ENCODE measurements at regions not wholly inside any gene's neighbourhood (a gene's known extent, or its start where the extent isn't known, plus 50 kb on each side); places are given as distances from the start of the nearest gene placed in this dataset.

DNA sequence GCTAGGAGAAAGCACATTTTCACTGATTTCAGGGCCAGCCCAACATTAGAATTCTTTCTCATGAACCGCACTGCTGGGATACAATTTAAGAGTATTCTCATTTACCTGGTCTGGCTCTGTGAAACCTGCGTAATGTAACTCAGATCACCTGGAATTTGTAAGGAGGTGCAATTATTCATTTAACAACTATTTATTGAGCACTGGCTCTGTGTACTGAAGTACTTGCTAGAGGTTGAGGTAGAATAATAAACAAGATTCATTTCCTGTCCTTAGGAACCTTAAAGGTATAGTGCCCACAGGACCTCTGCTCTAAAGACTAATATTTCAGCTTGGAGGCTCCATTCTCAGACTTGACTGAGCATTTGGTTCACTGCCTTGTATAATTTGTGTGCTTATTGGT is 242.2 kb upstream of the ZPLD1 start (continued):
- TF ChIP-seq, protein P1, sequence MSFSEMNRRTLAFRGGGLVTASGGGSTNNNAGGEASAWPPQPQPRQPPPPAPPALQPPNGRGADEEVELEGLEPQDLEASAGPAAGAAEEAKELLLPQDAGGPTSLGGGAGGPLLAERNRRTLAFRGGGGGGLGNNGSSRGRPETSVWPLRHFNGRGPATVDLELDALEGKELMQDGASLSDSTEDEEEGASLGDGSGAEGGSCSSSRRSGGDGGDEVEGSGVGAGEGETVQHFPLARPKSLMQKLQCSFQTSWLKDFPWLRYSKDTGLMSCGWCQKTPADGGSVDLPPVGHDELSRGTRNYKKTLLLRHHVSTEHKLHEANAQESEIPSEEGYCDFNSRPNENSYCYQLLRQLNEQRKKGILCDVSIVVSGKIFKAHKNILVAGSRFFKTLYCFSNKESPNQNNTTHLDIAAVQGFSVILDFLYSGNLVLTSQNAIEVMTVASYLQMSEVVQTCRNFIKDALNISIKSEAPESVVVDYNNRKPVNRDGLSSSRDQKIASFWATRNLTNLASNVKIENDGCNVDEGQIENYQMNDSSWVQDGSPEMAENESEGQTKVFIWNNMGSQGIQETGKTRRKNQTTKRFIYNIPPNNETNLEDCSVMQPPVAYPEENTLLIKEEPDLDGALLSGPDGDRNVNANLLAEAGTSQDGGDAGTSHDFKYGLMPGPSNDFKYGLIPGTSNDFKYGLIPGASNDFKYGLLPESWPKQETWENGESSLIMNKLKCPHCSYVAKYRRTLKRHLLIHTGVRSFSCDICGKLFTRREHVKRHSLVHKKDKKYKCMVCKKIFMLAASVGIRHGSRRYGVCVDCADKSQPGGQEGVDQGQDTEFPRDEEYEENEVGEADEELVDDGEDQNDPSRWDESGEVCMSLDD (tag by site-specific recombination; IDR thresholded peaks at IDR 0.05) = no peak
- TF ChIP-seq, protein P2, sequence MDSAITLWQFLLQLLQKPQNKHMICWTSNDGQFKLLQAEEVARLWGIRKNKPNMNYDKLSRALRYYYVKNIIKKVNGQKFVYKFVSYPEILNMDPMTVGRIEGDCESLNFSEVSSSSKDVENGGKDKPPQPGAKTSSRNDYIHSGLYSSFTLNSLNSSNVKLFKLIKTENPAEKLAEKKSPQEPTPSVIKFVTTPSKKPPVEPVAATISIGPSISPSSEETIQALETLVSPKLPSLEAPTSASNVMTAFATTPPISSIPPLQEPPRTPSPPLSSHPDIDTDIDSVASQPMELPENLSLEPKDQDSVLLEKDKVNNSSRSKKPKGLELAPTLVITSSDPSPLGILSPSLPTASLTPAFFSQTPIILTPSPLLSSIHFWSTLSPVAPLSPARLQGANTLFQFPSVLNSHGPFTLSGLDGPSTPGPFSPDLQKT (IDR thresholded peaks at IDR 0.05; ENCODE audit: borderline replicate concordance, low read depth, low read length) = no peak
- TF ChIP-seq ZNF660 (tag by site-specific recombination; IDR thresholded peaks at IDR 0.05) (no peak), ZBTB20 (tag by site-specific recombination; IDR thresholded peaks at IDR 0.05) (no peak)

DNA sequence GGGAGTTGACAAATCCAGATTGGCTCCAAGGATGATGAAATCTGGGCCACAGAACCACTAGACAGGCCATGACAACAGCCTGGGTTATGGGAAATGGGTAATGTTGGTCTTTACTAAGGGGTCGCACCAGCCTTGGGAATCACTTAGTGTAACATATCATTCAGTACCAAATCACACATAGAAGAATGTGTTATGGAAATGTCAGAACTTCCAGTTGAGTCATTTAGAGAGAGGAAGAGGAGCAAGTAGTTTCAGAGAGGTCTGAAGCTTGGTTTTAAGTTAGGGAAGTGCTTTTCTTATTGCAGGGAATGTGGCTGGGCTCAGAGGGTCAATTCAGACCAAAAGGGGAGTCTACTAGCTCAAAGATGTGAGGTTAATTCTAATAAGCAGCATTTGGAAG is 241.6 kb upstream of the ZPLD1 start:
- Histone ChIP-seq H3K27ac (ENCODE audit: extremely low read depth, low read depth, low read length) (no peak overlapping the region), H3K4me1 (ENCODE audit: control insufficient read depth, insufficient read depth, low read length) (peaks cover 15% of the 10 kb centered on the region), H3K36me3 (ENCODE audit: control insufficient read depth in 2 of 2, insufficient read depth in 1 of 2, low read length in 2 of 2) (no peaks in the 10 kb centered on the region), H3K4me3 (ENCODE audit: low read depth, low read length) (no peak overlapping the region), H3K9me3 (ENCODE audit: control insufficient read depth, insufficient read depth, low read depth, low read length) (no peaks in the 10 kb centered on the region)
- TF ChIP-seq, protein P3, sequence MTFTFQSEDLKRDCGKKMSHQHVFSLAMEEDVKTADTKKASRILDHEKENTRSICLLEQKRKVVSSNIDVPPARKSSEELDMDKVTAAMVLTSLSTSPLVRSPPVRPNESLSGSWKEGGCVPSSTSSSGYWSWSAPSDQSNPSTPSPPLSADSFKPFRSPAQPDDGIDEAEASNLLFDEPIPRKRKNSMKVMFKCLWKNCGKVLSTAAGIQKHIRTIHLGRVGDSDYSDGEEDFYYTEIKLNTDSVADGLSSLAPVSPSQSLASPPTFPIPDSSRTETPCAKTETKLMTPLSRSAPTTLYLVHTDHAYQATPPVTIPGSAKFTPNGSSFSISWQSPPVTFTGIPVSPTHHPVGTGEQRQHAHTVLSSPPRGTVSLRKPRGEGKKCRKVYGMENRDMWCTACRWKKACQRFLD (tag by site-specific recombination; IDR thresholded peaks at IDR 0.05) = no peak
- no peak for TF ChIP-seq ZNF776 (tag by site-specific recombination; IDR thresholded peaks at IDR 0.05; ENCODE audit: borderline replicate concordance)
- TF ChIP-seq, protein P4, sequence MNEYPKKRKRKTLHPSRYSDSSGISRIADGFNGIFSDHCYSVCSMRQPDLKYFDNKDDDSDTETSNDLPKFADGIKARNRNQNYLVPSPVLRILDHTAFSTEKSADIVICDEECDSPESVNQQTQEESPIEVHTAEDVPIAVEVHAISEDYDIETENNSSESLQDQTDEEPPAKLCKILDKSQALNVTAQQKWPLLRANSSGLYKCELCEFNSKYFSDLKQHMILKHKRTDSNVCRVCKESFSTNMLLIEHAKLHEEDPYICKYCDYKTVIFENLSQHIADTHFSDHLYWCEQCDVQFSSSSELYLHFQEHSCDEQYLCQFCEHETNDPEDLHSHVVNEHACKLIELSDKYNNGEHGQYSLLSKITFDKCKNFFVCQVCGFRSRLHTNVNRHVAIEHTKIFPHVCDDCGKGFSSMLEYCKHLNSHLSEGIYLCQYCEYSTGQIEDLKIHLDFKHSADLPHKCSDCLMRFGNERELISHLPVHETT (tag by site-specific recombination; IDR thresholded peaks at IDR 0.05) = no peak
- no peak for TF ChIP-seq ZNF48 (tag by site-specific recombination; IDR thresholded peaks at IDR 0.05)
- TF ChIP-seq, protein P5, sequence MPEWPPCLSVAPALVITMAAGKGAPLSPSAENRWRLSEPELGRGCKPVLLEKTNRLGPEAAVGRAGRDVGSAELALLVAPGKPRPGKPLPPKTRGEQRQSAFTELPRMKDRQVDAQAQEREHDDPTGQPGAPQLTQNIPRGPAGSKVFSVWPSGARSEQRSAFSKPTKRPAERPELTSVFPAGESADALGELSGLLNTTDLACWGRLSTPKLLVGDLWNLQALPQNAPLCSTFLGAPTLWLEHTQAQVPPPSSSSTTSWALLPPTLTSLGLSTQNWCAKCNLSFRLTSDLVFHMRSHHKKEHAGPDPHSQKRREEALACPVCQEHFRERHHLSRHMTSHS (tag by site-specific recombination; IDR thresholded peaks at IDR 0.05) = no peak
- TF ChIP-seq IKZF3 (tag by site-specific recombination; IDR thresholded peaks at IDR 0.05) = no peak
- no peak for TF ChIP-seq ZNF132 (tag by site-specific recombination; IDR thresholded peaks at IDR 0.05; ENCODE audit: borderline replicate concordance)
- no peak for TF ChIP-seq ZNF549 (tag by site-specific recombination; IDR thresholded peaks at IDR 0.05)
- no peak for TF ChIP-seq ZNF416 (tag by site-specific recombination; IDR thresholded peaks at IDR 0.05)
- ChIA-PET POLR2A (no interaction called here), CTCF (no interaction called here)

DNA sequence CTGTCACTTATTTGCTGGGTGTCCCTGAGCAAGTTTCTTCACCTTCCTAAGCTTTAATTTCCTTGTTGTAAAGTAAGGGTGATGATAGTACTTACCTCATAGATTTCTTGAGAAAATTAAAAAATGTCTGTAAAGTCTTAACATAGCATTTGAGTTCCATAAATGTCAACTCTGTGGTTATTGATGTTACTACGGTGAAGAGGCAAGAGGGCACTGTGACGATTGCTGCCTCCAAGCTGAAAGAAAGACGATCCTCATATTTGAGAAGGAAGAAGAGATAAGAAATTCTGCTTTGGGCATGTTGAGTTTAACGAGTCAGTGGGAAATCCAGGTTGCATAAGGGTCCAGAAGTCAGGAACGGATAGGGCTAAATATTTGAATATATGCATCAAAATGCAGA is 240.8 kb upstream of the ZPLD1 start:
- H3K36me3 ChIP-seq (ENCODE audit: control insufficient read depth in 2 of 2, insufficient read depth in 1 of 2, low read length in 2 of 2) = no peaks in the 10 kb centered on the region
- no peak overlapping the region for H3K4me3 ChIP-seq (ENCODE audit: low read depth, low read length)
- no peak overlapping the region for H3K27ac ChIP-seq (ENCODE audit: extremely low read depth, low read depth, low read length)
- CTCF ChIA-PET = no interaction called here
- POLR2A ChIA-PET = interaction anchor here (0.8 kb wide), 1 partner anchor 345 kb away, joined by 3 read pairs; the partner anchor contains the start of gene NFKBIZ
- H3K9me3 ChIP-seq (ENCODE audit: control insufficient read depth, insufficient read depth, low read depth, low read length) = no peaks in the 10 kb centered on the region
- H3K4me1 ChIP-seq (ENCODE audit: control insufficient read depth, insufficient read depth, low read length) = peaks cover 15% of the 10 kb centered on the region
- TF ChIP-seq ZNF214 (tag by site-specific recombination; IDR thresholded peaks at IDR 0.05; ENCODE audit: borderline replicate concordance) (no peak), ZNF530 (tag by site-specific recombination; IDR thresholded peaks at IDR 0.05; ENCODE audit: low read depth) (peak; percentile 69; the same call in 1 of the 2 replicates), ZNF140 (tag by site-specific recombination; IDR thresholded peaks at IDR 0.05) (no peak), ZNF837 (tag by site-specific recombination; IDR thresholded peaks at IDR 0.05) (no peak), ZNF324 (tag by site-specific recombination; IDR thresholded peaks at IDR 0.05) (no peak), ZNF560 (tag by site-specific recombination; IDR thresholded peaks at IDR 0.05; ENCODE audit: borderline replicate concordance) (no peak), ZBTB20 (tag by site-specific recombination; IDR thresholded peaks at IDR 0.05) (no peak), ZIC2 (tag by site-specific recombination; IDR thresholded peaks at IDR 0.05) (no peak), OSR2 (tag by site-specific recombination; IDR thresholded peaks at IDR 0.05) (no peak), ZNF510 (tag by site-specific recombination; IDR thresholded peaks at IDR 0.05; ENCODE audit: insufficient replicate concordance) (no peak)
- TF ChIP-seq, protein P6, sequence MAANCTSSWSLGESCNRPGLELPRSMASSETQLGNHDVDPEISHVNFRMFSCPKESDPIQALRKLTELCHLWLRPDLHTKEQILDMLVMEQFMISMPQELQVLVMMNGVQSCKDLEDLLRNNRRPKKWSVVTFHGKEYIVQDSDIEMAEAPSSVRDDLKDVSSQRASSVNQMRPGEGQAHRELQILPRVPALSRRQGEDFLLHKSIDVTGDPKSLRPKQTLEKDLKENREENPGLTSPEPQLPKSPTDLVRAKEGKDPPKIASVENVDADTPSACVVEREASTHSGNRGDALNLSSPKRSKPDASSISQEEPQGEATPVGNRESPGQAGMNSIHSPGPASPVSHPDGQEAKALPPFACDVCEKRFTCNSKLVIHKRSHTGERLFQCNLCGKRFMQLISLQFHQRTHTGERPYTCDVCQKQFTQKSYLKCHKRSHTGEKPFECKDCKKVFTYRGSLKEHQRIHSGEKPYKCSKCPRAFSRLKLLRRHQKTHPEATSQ (tag by site-specific recombination; IDR thresholded peaks at IDR 0.05) = no peak
- TF ChIP-seq, protein P7, sequence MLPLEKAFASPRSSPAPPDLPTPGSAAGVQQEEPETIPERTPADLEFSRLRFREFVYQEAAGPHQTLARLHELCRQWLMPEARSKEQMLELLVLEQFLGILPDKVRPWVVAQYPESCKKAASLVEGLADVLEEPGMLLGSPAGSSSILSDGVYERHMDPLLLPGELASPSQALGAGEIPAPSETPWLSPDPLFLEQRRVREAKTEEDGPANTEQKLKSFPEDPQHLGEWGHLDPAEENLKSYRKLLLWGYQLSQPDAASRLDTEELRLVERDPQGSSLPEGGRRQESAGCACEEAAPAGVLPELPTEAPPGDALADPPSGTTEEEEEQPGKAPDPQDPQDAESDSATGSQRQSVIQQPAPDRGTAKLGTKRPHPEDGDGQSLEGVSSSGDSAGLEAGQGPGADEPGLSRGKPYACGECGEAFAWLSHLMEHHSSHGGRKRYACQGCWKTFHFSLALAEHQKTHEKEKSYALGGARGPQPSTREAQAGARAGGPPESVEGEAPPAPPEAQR (tag by site-specific recombination; IDR thresholded peaks at IDR 0.05) = no peak

Data from HEK293 (cell line).